H1 (cell line): ENCODE measurements at regions not wholly inside any gene's neighbourhood (a gene's known extent, or its start where the extent isn't known, plus 50 kb on each side); places are given as distances from the start of the nearest gene placed in this dataset.

ENCODE experiments used
- CTCF ChIA-PET: fragments of 300-600 bp; sonication (Branson Sonifier 250); formaldehyde crosslinking; loops from one replicate; lab custom pipeline; 2021; ENCODE audit not compliant: partially characterized antibody; lab: Charles Lee
- POLR2A ChIA-PET: fragments of 300-600 bp; sonication (Branson Sonifier 250); formaldehyde crosslinking; loops from one replicate; lab custom pipeline; 2021; ENCODE audit warnings: inconsistent platforms; ENCODE audit not compliant: partially characterized antibody; lab: Charles Lee
- DNase-seq, 2 experiments: peaks; one replicate each; pipeline versions ENCODE4 v3.0.0 to v3.0.0-alpha.2; 2010 to 2022; ENCODE audit warnings: low spot score in 2 of 2, low read depth in 1 of 2, mixed read lengths in 1 of 2
- FAIRE-seq: peaks from 2 replicates; lab custom pipeline; 2011; peaks lifted over from hg19 to GRCh38; lab: Jason Lieb, UNC
- H2AFZ ChIP-seq: 2 replicates; pipeline ENCODE4 v1.8.1; 2012; ENCODE audit warnings: low read length, inconsistent platforms
- H2AK5ac ChIP-seq: 2 replicates; pipeline ENCODE4 v1.6.1; 2013; ENCODE audit warnings: low read depth, low read length
- H2BK120ac ChIP-seq: replicated peaks from 2 replicates; pipeline ENCODE3; 2013; ENCODE audit warnings: low read depth, low read length, inconsistent platforms
- H2BK12ac ChIP-seq: 2 replicates; pipeline ENCODE4 v1.6.1; 2013; ENCODE audit warnings: low read depth, low read length
- H2BK15ac ChIP-seq: 2 replicates; pipeline ENCODE4 v1.6.1; 2013; ENCODE audit warnings: low read length
- H2BK20ac ChIP-seq: 2 replicates; pipeline ENCODE4 v1.6.1; 2013; ENCODE audit warnings: low read length
- H2BK5ac ChIP-seq: 2 replicates; pipeline ENCODE4 v1.6.1; 2013; ENCODE audit warnings: low read depth, low read length
- H3K14ac ChIP-seq: 2 replicates; pipeline ENCODE4 v1.6.1; 2013; ENCODE audit warnings: inconsistent platforms; ENCODE audit not compliant: insufficient read length
- H3K18ac ChIP-seq: 2 replicates; pipeline ENCODE4 v1.6.1; 2013; ENCODE audit warnings: low read length; ENCODE audit errors: extremely low read depth
- H3K23ac ChIP-seq: 2 replicates; pipeline ENCODE4 v1.6.1; 2013; ENCODE audit warnings: inconsistent platforms; ENCODE audit not compliant: insufficient read length
- H3K23me2 ChIP-seq: 2 replicates; pipeline ENCODE4 v1.6.1; 2013; ENCODE audit warnings: low read depth, low read length
- H3K27ac ChIP-seq: 2 replicates; pipeline ENCODE4 v1.6.1; 2011; ENCODE audit warnings: low read depth, low read length, inconsistent platforms
- H3K27me3 ChIP-seq, 4 experiments: replicated peaks in 1 of 4; 1 replicate in 1 of 4; 2 replicates in 3 of 4; pipeline versions ENCODE4 v1.6.1 to v1.8.1; 2011 to 2013; ENCODE audit warnings: low read length in 3 of 4, mild to moderate bottlenecking in 3 of 4, inconsistent platforms in 2 of 4, mixed read lengths in 2 of 4, moderate library complexity in 1 of 4; ENCODE audit not compliant: control insufficient read depth in 3 of 4, insufficient read depth in 3 of 4; ENCODE audit errors: extremely low read depth in 1 of 4
- H3K36me3 ChIP-seq, 4 experiments: 2 replicates each; pipeline versions ENCODE4 v1.6.1 to v1.8.1; 2011 to 2013; ENCODE audit warnings: mild to moderate bottlenecking in 4 of 4, low read length in 3 of 4, moderate library complexity in 2 of 4, control low read depth in 1 of 4, inconsistent platforms in 1 of 4; ENCODE audit not compliant: insufficient read depth in 4 of 4, control insufficient read depth in 2 of 4
- H3K4ac ChIP-seq: replicated peaks from 2 replicates; pipeline ENCODE3; 2013; ENCODE audit warnings: low read length, low read depth, mixed read lengths, inconsistent platforms; ENCODE audit not compliant: insufficient read length
- H3K4me1 ChIP-seq, 4 experiments: replicated peaks in 1 of 4; 1 replicate in 1 of 4; 2 replicates in 3 of 4; pipeline versions ENCODE4 v1.6.1 to v1.8.1; 2011 to 2013; ENCODE audit warnings: low read length in 3 of 4, inconsistent platforms in 2 of 4, mixed read lengths in 1 of 4; ENCODE audit not compliant: insufficient read depth in 4 of 4, control insufficient read depth in 3 of 4
- H3K4me2 ChIP-seq, 2 experiments: 2 replicates each; pipeline versions ENCODE4 v1.6.1 to v1.8.1; 2011 to 2013; ENCODE audit warnings: low read depth in 2 of 2, low read length in 2 of 2, control low read depth in 1 of 2, inconsistent platforms in 1 of 2, mild to moderate bottlenecking in 1 of 2; ENCODE audit not compliant: insufficient read depth in 1 of 2
- H3K4me3 ChIP-seq, 4 experiments: fragments of 200-600, 300-600 bp in 1 of 4; sonication (generic), shearing (Covaris generic), sonication (Bioruptor Twin) in 1 of 4; 2 replicates each; pipeline versions ENCODE4 v1.5.1 to v1.8.1; 2011 to 2016; ENCODE audit warnings: low read length in 4 of 4, low read depth in 3 of 4, control low read depth in 2 of 4, inconsistent platforms in 2 of 4, mild to moderate bottlenecking in 2 of 4, mixed read lengths in 1 of 4, moderate library complexity in 1 of 4; ENCODE audit not compliant: insufficient read depth in 2 of 4; ENCODE audit errors: extremely low read depth in 1 of 4
- H3K56ac ChIP-seq: replicated peaks from 2 replicates; pipeline ENCODE3; 2013; ENCODE audit warnings: low read depth, mild to moderate bottlenecking, mixed read lengths, low read length, inconsistent platforms; ENCODE audit not compliant: insufficient read length
- H3K79me1 ChIP-seq: 2 replicates; pipeline ENCODE4 v1.6.1; 2013; ENCODE audit warnings: low read depth, low read length, control low read depth
- H3K79me2 ChIP-seq, 2 experiments: 2 replicates each; pipeline versions ENCODE4 v1.6.1 to v1.8.1; 2012 to 2013; ENCODE audit warnings: low read length in 2 of 2, mild to moderate bottlenecking in 2 of 2, inconsistent platforms in 1 of 2; ENCODE audit not compliant: insufficient read depth in 2 of 2, control insufficient read depth in 1 of 2
- H3K9ac ChIP-seq, 4 experiments: replicated peaks in 1 of 4; 1 replicate in 1 of 4; 2 replicates in 3 of 4; pipeline versions ENCODE4 v1.6.1 to v1.8.1; 2011 to 2013; ENCODE audit warnings: low read depth in 3 of 4, low read length in 3 of 4, control low read depth in 2 of 4, mild to moderate bottlenecking in 2 of 4, moderate library complexity in 2 of 4, inconsistent platforms in 1 of 4; ENCODE audit errors: extremely low read depth in 1 of 4
- H3K9me3 ChIP-seq, 2 experiments: 2 replicates each; pipeline versions ENCODE4 v1.6.1 to v1.8.1; 2012 to 2013; ENCODE audit warnings: mild to moderate bottlenecking in 2 of 2, moderate library complexity in 2 of 2, control low read depth in 1 of 2, inconsistent platforms in 1 of 2, low read depth in 1 of 2, low read length in 1 of 2, mixed read lengths in 1 of 2; ENCODE audit not compliant: insufficient read depth in 2 of 2
- H4K20me1 ChIP-seq, 2 experiments: replicated peaks in 1 of 2; 2 replicates each; pipeline versions ENCODE3 to v1.8.1; 2011 to 2013; ENCODE audit warnings: inconsistent platforms in 2 of 2, low read length in 2 of 2, mild to moderate bottlenecking in 1 of 2; ENCODE audit not compliant: insufficient read depth in 2 of 2, control insufficient read depth in 1 of 2
- H4K5ac ChIP-seq: 2 replicates; pipeline ENCODE4 v1.6.1; 2013; ENCODE audit warnings: low read length, low read depth, mixed read lengths, inconsistent platforms; ENCODE audit not compliant: insufficient read length
- H4K8ac ChIP-seq: 2 replicates; pipeline ENCODE4 v1.8.0; 2013; ENCODE audit warnings: mild to moderate bottlenecking, moderate library complexity, low read length, inconsistent platforms; ENCODE audit not compliant: insufficient read depth; ENCODE audit errors: extremely low read depth
- H4K91ac ChIP-seq: replicated peaks from 2 replicates; pipeline ENCODE3; 2013; ENCODE audit warnings: low read length, mixed read lengths, inconsistent platforms; ENCODE audit not compliant: insufficient read length
- ATF2 ChIP-seq: IDR thresholded peaks from 2 replicates; pipeline ENCODE4 v1.6.1; 2012; ENCODE audit warnings: low read length, inconsistent platforms
- CBX8 ChIP-seq: fragments of 300-800, 300-1000 bp; sonication (generic); IDR thresholded peaks from 2 replicates; pipeline ENCODE4 v1.7.1; 2016; ENCODE audit warnings: low read depth, low read length, borderline replicate concordance
- RAD21 ChIP-seq, 2 experiments: IDR thresholded peaks in 1 of 2; conservative IDR thresholded peaks in 1 of 2; 2 replicates each; pipeline ENCODE4 v1.6.1; 2011; ENCODE audit warnings: low read depth in 2 of 2, low read length in 2 of 2, improper control_type of control experiment in 1 of 2, inconsistent platforms in 1 of 2, mild to moderate bottlenecking in 1 of 2, moderate library complexity in 1 of 2
- RFX5 ChIP-seq: IDR thresholded peaks from 2 replicates; pipeline ENCODE4 v1.6.1; 2011; ENCODE audit warnings: low read depth, low read length, improper control_type of control experiment, borderline replicate concordance
- WGBS, 2 experiments: shearing (Covaris generic) in 1 of 2; methylation state at CpG; one replicate each; pipeline versions ENCODE4 v1.1.6 to v1.1.7; 2013 to 2015; ENCODE audit warnings: low lambda C conversion rate in 2 of 2, mixed read lengths in 2 of 2, inconsistent platforms in 1 of 2, low coverage in 1 of 2, missing lambda C conversion rate in 1 of 2; ENCODE audit not compliant: insufficient replicate concordance in 2 of 2, insufficient coverage in 1 of 2, insufficient read length in 1 of 2; ENCODE audit errors: extremely low coverage in 1 of 2, missing lambda C conversion rate in 1 of 2; 5-methylcytosine and 5-hydroxymethylcytosine counted together

- no peak overlapping the region for H2AFZ ChIP-seq
- no peaks in the 10 kb centered on the region for H3K36me3 ChIP-seq
- no peaks in the 10 kb centered on the region for H3K79me1 ChIP-seq
- H3K27ac ChIP-seq, result no peak overlapping the region
- no peak overlapping the region for H3K9ac ChIP-seq
- no peak overlapping the region for H3K14ac ChIP-seq
- no peak overlapping the region for H3K56ac ChIP-seq
- H2BK15ac ChIP-seq, result no peak overlapping the region
- H2AK5ac ChIP-seq, result no peak overlapping the region
- no peak overlapping the region for H3K18ac ChIP-seq
- no peak overlapping the region for H4K8ac ChIP-seq
- no peaks in the 10 kb centered on the region for H3K79me2 ChIP-seq
- H3K27me3 ChIP-seq, result no peaks in the 10 kb centered on the region
- no peak overlapping the region for H3K23ac ChIP-seq
- no peak overlapping the region for H4K91ac ChIP-seq
- no peak overlapping the region for H3K4me3 ChIP-seq
- no peak overlapping the region for H2BK20ac ChIP-seq
- WGBS, 2 experiments, result 87% methylated on average over 5 of the region's 5 CpGs; no CpG with 5 or more reads in 1 of the 2 experiments
- no peak overlapping the region for H3K4me2 ChIP-seq
- DNase-seq (no peak), FAIRE-seq (no peak)
- H3K9me3 ChIP-seq, result no peaks in the 10 kb centered on the region
- H4K20me1 ChIP-seq, result no peaks in the 10 kb centered on the region
- ChIA-PET CTCF (interaction anchor here (1.5 kb wide), 1 partner anchor 25 kb away, joined by 4 read pairs; no protein-coding TSS in a partner anchor), POLR2A (no interaction called here)
- H2BK5ac ChIP-seq, result no peak overlapping the region
- H4K5ac ChIP-seq, result no peak overlapping the region
- H3K4ac ChIP-seq, result no peak overlapping the region
- H3K4me1 ChIP-seq, result peaks cover 0 to 4% (median 0%) of the 10 kb centered on the region in 4 experiments; a peak in 2 of 7 replicates
- H2BK120ac ChIP-seq, result no peak overlapping the region
- H3K23me2 ChIP-seq, result no peaks in the 10 kb centered on the region
- H2BK12ac ChIP-seq, result no peak overlapping the region
- TF ChIP-seq RAD21 (IDR thresholded peaks at IDR 0.05 in 1 of 2, conservative IDR thresholded peaks at IDR 0.05 in 1 of 2; ENCODE audit: low read depth in 2 of 2, low read length in 2 of 2) (no peak), RFX5 (no peak), CBX8 (no peak), ATF2 (no peak)
These were observed 349.2 kb downstream of the BCAT1 start for GRCh38 chr12:24599736-24600135.
